H1 (cell line): ENCODE measurements at regions not wholly inside any gene's neighbourhood (a gene's known extent, or its start where the extent isn't known, plus 50 kb on each side); places are given as distances from the start of the nearest gene placed in this dataset.

Experiments used
- CTCF ChIA-PET: fragments of 300-600 bp; sonication (Branson Sonifier 250); formaldehyde crosslinking; loops from one replicate; lab custom pipeline; 2021; ENCODE audit not compliant: partially characterized antibody; lab: Charles Lee
- POLR2A ChIA-PET: fragments of 300-600 bp; sonication (Branson Sonifier 250); formaldehyde crosslinking; loops from one replicate; lab custom pipeline; 2021; ENCODE audit warnings: inconsistent platforms; ENCODE audit not compliant: partially characterized antibody; lab: Charles Lee
- DNase-seq, 2 experiments: peaks; one replicate each; pipeline versions ENCODE4 v3.0.0 to v3.0.0-alpha.2; 2010 to 2022; ENCODE audit warnings: low spot score in 2 of 2, low read depth in 1 of 2, mixed read lengths in 1 of 2
- FAIRE-seq: peaks from 2 replicates; lab custom pipeline; 2011; peaks lifted over from hg19 to GRCh38; lab: Jason Lieb, UNC
- H2AFZ ChIP-seq: 2 replicates; pipeline ENCODE4 v1.8.1; 2012; ENCODE audit warnings: low read length, inconsistent platforms
- H2AK5ac ChIP-seq: 2 replicates; pipeline ENCODE4 v1.6.1; 2013; ENCODE audit warnings: low read depth, low read length
- H2BK120ac ChIP-seq: replicated peaks from 2 replicates; pipeline ENCODE3; 2013; ENCODE audit warnings: low read depth, low read length, inconsistent platforms
- H2BK12ac ChIP-seq: 2 replicates; pipeline ENCODE4 v1.6.1; 2013; ENCODE audit warnings: low read depth, low read length
- H2BK15ac ChIP-seq: 2 replicates; pipeline ENCODE4 v1.6.1; 2013; ENCODE audit warnings: low read length
- H2BK20ac ChIP-seq: 2 replicates; pipeline ENCODE4 v1.6.1; 2013; ENCODE audit warnings: low read length
- H2BK5ac ChIP-seq: 2 replicates; pipeline ENCODE4 v1.6.1; 2013; ENCODE audit warnings: low read depth, low read length
- H3K14ac ChIP-seq: 2 replicates; pipeline ENCODE4 v1.6.1; 2013; ENCODE audit warnings: inconsistent platforms; ENCODE audit not compliant: insufficient read length
- H3K18ac ChIP-seq: 2 replicates; pipeline ENCODE4 v1.6.1; 2013; ENCODE audit warnings: low read length; ENCODE audit errors: extremely low read depth
- H3K23ac ChIP-seq: 2 replicates; pipeline ENCODE4 v1.6.1; 2013; ENCODE audit warnings: inconsistent platforms; ENCODE audit not compliant: insufficient read length
- H3K23me2 ChIP-seq: 2 replicates; pipeline ENCODE4 v1.6.1; 2013; ENCODE audit warnings: low read depth, low read length
- H3K27ac ChIP-seq: 2 replicates; pipeline ENCODE4 v1.6.1; 2011; ENCODE audit warnings: low read depth, low read length, inconsistent platforms
- H3K27me3 ChIP-seq, 4 experiments: replicated peaks in 1 of 4; 1 replicate in 1 of 4; 2 replicates in 3 of 4; pipeline versions ENCODE4 v1.6.1 to v1.8.1; 2011 to 2013; ENCODE audit warnings: low read length in 3 of 4, mild to moderate bottlenecking in 3 of 4, inconsistent platforms in 2 of 4, mixed read lengths in 2 of 4, moderate library complexity in 1 of 4; ENCODE audit not compliant: control insufficient read depth in 3 of 4, insufficient read depth in 3 of 4; ENCODE audit errors: extremely low read depth in 1 of 4
- H3K36me3 ChIP-seq, 4 experiments: 2 replicates each; pipeline versions ENCODE4 v1.6.1 to v1.8.1; 2011 to 2013; ENCODE audit warnings: mild to moderate bottlenecking in 4 of 4, low read length in 3 of 4, moderate library complexity in 2 of 4, control low read depth in 1 of 4, inconsistent platforms in 1 of 4; ENCODE audit not compliant: insufficient read depth in 4 of 4, control insufficient read depth in 2 of 4
- H3K4ac ChIP-seq: replicated peaks from 2 replicates; pipeline ENCODE3; 2013; ENCODE audit warnings: low read length, low read depth, mixed read lengths, inconsistent platforms; ENCODE audit not compliant: insufficient read length
- H3K4me1 ChIP-seq, 4 experiments: replicated peaks in 1 of 4; 1 replicate in 1 of 4; 2 replicates in 3 of 4; pipeline versions ENCODE4 v1.6.1 to v1.8.1; 2011 to 2013; ENCODE audit warnings: low read length in 3 of 4, inconsistent platforms in 2 of 4, mixed read lengths in 1 of 4; ENCODE audit not compliant: insufficient read depth in 4 of 4, control insufficient read depth in 3 of 4
- H3K4me2 ChIP-seq, 2 experiments: 2 replicates each; pipeline versions ENCODE4 v1.6.1 to v1.8.1; 2011 to 2013; ENCODE audit warnings: low read depth in 2 of 2, low read length in 2 of 2, control low read depth in 1 of 2, inconsistent platforms in 1 of 2, mild to moderate bottlenecking in 1 of 2; ENCODE audit not compliant: insufficient read depth in 1 of 2
- H3K4me3 ChIP-seq, 4 experiments: fragments of 200-600, 300-600 bp in 1 of 4; sonication (generic), shearing (Covaris generic), sonication (Bioruptor Twin) in 1 of 4; 2 replicates each; pipeline versions ENCODE4 v1.5.1 to v1.8.1; 2011 to 2016; ENCODE audit warnings: low read length in 4 of 4, low read depth in 3 of 4, control low read depth in 2 of 4, inconsistent platforms in 2 of 4, mild to moderate bottlenecking in 2 of 4, mixed read lengths in 1 of 4, moderate library complexity in 1 of 4; ENCODE audit not compliant: insufficient read depth in 2 of 4; ENCODE audit errors: extremely low read depth in 1 of 4
- H3K56ac ChIP-seq: replicated peaks from 2 replicates; pipeline ENCODE3; 2013; ENCODE audit warnings: low read depth, mild to moderate bottlenecking, mixed read lengths, low read length, inconsistent platforms; ENCODE audit not compliant: insufficient read length
- H3K79me1 ChIP-seq: 2 replicates; pipeline ENCODE4 v1.6.1; 2013; ENCODE audit warnings: low read depth, low read length, control low read depth
- H3K79me2 ChIP-seq, 2 experiments: 2 replicates each; pipeline versions ENCODE4 v1.6.1 to v1.8.1; 2012 to 2013; ENCODE audit warnings: low read length in 2 of 2, mild to moderate bottlenecking in 2 of 2, inconsistent platforms in 1 of 2; ENCODE audit not compliant: insufficient read depth in 2 of 2, control insufficient read depth in 1 of 2
- H3K9ac ChIP-seq, 4 experiments: replicated peaks in 1 of 4; 1 replicate in 1 of 4; 2 replicates in 3 of 4; pipeline versions ENCODE4 v1.6.1 to v1.8.1; 2011 to 2013; ENCODE audit warnings: low read depth in 3 of 4, low read length in 3 of 4, control low read depth in 2 of 4, mild to moderate bottlenecking in 2 of 4, moderate library complexity in 2 of 4, inconsistent platforms in 1 of 4; ENCODE audit errors: extremely low read depth in 1 of 4
- H3K9me3 ChIP-seq, 2 experiments: 2 replicates each; pipeline versions ENCODE4 v1.6.1 to v1.8.1; 2012 to 2013; ENCODE audit warnings: mild to moderate bottlenecking in 2 of 2, moderate library complexity in 2 of 2, control low read depth in 1 of 2, inconsistent platforms in 1 of 2, low read depth in 1 of 2, low read length in 1 of 2, mixed read lengths in 1 of 2; ENCODE audit not compliant: insufficient read depth in 2 of 2
- H4K20me1 ChIP-seq, 2 experiments: replicated peaks in 1 of 2; 2 replicates each; pipeline versions ENCODE3 to v1.8.1; 2011 to 2013; ENCODE audit warnings: inconsistent platforms in 2 of 2, low read length in 2 of 2, mild to moderate bottlenecking in 1 of 2; ENCODE audit not compliant: insufficient read depth in 2 of 2, control insufficient read depth in 1 of 2
- H4K5ac ChIP-seq: 2 replicates; pipeline ENCODE4 v1.6.1; 2013; ENCODE audit warnings: low read length, low read depth, mixed read lengths, inconsistent platforms; ENCODE audit not compliant: insufficient read length
- H4K8ac ChIP-seq: 2 replicates; pipeline ENCODE4 v1.8.0; 2013; ENCODE audit warnings: mild to moderate bottlenecking, moderate library complexity, low read length, inconsistent platforms; ENCODE audit not compliant: insufficient read depth; ENCODE audit errors: extremely low read depth
- H4K91ac ChIP-seq: replicated peaks from 2 replicates; pipeline ENCODE3; 2013; ENCODE audit warnings: low read length, mixed read lengths, inconsistent platforms; ENCODE audit not compliant: insufficient read length
- KDM5A ChIP-seq: fragments of 200-600 bp; IDR thresholded peaks from 2 replicates; pipeline ENCODE4 v1.7.1; 2012; ENCODE audit warnings: mild to moderate bottlenecking, low read length, inconsistent platforms, mixed read lengths
- POLR2A ChIP-seq, 2 experiments: IDR thresholded peaks; 1 replicate in 1 of 2; 2 replicates in 1 of 2; pipeline ENCODE4 v1.6.1; 2011; ENCODE audit warnings: low read depth in 2 of 2, low read length in 2 of 2, mild to moderate bottlenecking in 2 of 2; ENCODE audit errors: control extremely low read depth in 1 of 2
- RBBP5 ChIP-seq: IDR thresholded peaks from 2 replicates; pipeline ENCODE4 v1.7.1; 2012; ENCODE audit warnings: low read depth, mild to moderate bottlenecking, inconsistent platforms, low read length, moderate library complexity, borderline replicate concordance
- WGBS, 2 experiments: shearing (Covaris generic) in 1 of 2; methylation state at CpG; one replicate each; pipeline versions ENCODE4 v1.1.6 to v1.1.7; 2013 to 2015; ENCODE audit warnings: low lambda C conversion rate in 2 of 2, mixed read lengths in 2 of 2, inconsistent platforms in 1 of 2, low coverage in 1 of 2, missing lambda C conversion rate in 1 of 2; ENCODE audit not compliant: insufficient replicate concordance in 2 of 2, insufficient coverage in 1 of 2, insufficient read length in 1 of 2; ENCODE audit errors: extremely low coverage in 1 of 2, missing lambda C conversion rate in 1 of 2; 5-methylcytosine and 5-hydroxymethylcytosine counted together
- TF ChIP-seq, protein P1 (sequence below): IDR thresholded peaks from 2 replicates; pipeline ENCODE4 v1.6.1; 2011; ENCODE audit warnings: low read length, improper control_type of control experiment

GRCh38 chr4:20046931-20047677 lies 204.6 kb upstream of the SLIT2 start:
- no peak overlapping the region for H2BK12ac ChIP-seq
- WGBS, 2 experiments = 85% methylated on average over 3 of the region's 3 CpGs; no CpG with 5 or more reads in 1 of the 2 experiments
- H4K91ac ChIP-seq = no peak overlapping the region
- no peak overlapping the region for H3K27ac ChIP-seq
- H3K4me1 ChIP-seq = peaks cover 0 to 5% (median 0%) of the 10 kb centered on the region in 4 experiments; a peak in 2 of 7 replicates
- no peak overlapping the region for H2BK120ac ChIP-seq
- POLR2A ChIA-PET = no interaction called here
- H3K23ac ChIP-seq = no peak overlapping the region
- H4K20me1 ChIP-seq = no peaks in the 10 kb centered on the region
- no peak overlapping the region for H2BK15ac ChIP-seq
- TF ChIP-seq POLR2A (IDR thresholded peaks at IDR 0.05; ENCODE audit: control extremely low read depth in 1 of 2, low read depth in 2 of 2, low read length in 2 of 2) (no peak), RBBP5 (no peak), KDM5A (no peak)
- TF ChIP-seq, protein P1, sequence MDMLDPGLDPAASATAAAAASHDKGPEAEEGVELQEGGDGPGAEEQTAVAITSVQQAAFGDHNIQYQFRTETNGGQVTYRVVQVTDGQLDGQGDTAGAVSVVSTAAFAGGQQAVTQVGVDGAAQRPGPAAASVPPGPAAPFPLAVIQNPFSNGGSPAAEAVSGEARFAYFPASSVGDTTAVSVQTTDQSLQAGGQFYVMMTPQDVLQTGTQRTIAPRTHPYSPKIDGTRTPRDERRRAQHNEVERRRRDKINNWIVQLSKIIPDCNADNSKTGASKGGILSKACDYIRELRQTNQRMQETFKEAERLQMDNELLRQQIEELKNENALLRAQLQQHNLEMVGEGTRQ = no peak
- H2BK5ac ChIP-seq = no peak overlapping the region
- H3K18ac ChIP-seq = no peak overlapping the region
- H3K23me2 ChIP-seq = no peaks in the 10 kb centered on the region
- no peak overlapping the region for H2AK5ac ChIP-seq
- no peak overlapping the region for H3K4me3 ChIP-seq
- no peak overlapping the region for H3K9ac ChIP-seq
- no peak overlapping the region for H2AFZ ChIP-seq
- no peaks in the 10 kb centered on the region for H3K27me3 ChIP-seq
- H3K14ac ChIP-seq = no peak overlapping the region
- no peak overlapping the region for H3K56ac ChIP-seq
- H3K36me3 ChIP-seq = no peaks in the 10 kb centered on the region
- H3K79me1 ChIP-seq = no peaks in the 10 kb centered on the region
- DNase-seq (no peak), FAIRE-seq (no peak)
- H2BK20ac ChIP-seq = no peak overlapping the region
- H3K79me2 ChIP-seq = no peaks in the 10 kb centered on the region
- H3K4ac ChIP-seq = no peak overlapping the region
- H3K9me3 ChIP-seq = no peaks in the 10 kb centered on the region
- CTCF ChIA-PET = interaction anchor here (1.0 kb wide), 1 partner anchor 383 kb away, joined by 3 read pairs; no protein-coding TSS in a partner anchor
- H4K5ac ChIP-seq = no peak overlapping the region
- H3K4me2 ChIP-seq = no peak overlapping the region
- H4K8ac ChIP-seq = no peak overlapping the region
